ENCODE measurements at regions not wholly inside any gene's neighbourhood (a gene's known extent, or its start where the extent isn't known, plus 50 kb on each side); places are given as distances from the start of the nearest gene placed in this dataset.

GRCh38 chr5:159385536-159385935 is 55.2 kb upstream of the IL12B start:
- H3K4me3 ChIP-seq (ENCODE audit: control insufficient read depth, low read depth, low read length), result no peak overlapping the region
- no peak for TF ChIP-seq CTCF (IDR thresholded peaks at IDR 0.05; ENCODE audit: control insufficient read depth, insufficient read depth, low read depth, low read length, missing control alignments)
- DNase-seq (ENCODE audit: low read depth), result no peak

GRCh38 chr5:159386028-159386711 is 55.9 kb upstream of the IL12B start:
- no peak for TF ChIP-seq CTCF (IDR thresholded peaks at IDR 0.05; ENCODE audit: control insufficient read depth, insufficient read depth, low read depth, low read length, missing control alignments)
- no peak for DNase-seq (ENCODE audit: low read depth)
- no peak overlapping the region for H3K4me3 ChIP-seq (ENCODE audit: control insufficient read depth, low read depth, low read length)

- TF ChIP-seq CTCF (IDR thresholded peaks at IDR 0.05; ENCODE audit: control insufficient read depth, insufficient read depth, low read depth, low read length, missing control alignments), result no peak
- DNase-seq (ENCODE audit: low read depth), result no peak
- no peak overlapping the region for H3K4me3 ChIP-seq (ENCODE audit: control insufficient read depth, low read depth, low read length)
Measured at GRCh38 chr5:159392871-159393270, 62.6 kb upstream of the IL12B start.

GRCh38 chr5:159393854-159394274 is 63.6 kb upstream of the IL12B start:
- H3K4me3 ChIP-seq (ENCODE audit: control insufficient read depth, low read depth, low read length), result no peak overlapping the region
- no peak for DNase-seq (ENCODE audit: low read depth)
- no peak for TF ChIP-seq CTCF (IDR thresholded peaks at IDR 0.05; ENCODE audit: control insufficient read depth, insufficient read depth, low read depth, low read length, missing control alignments)

- H3K4me3 ChIP-seq (ENCODE audit: control insufficient read depth, low read depth, low read length), result no peak overlapping the region
- no peak for TF ChIP-seq CTCF (IDR thresholded peaks at IDR 0.05; ENCODE audit: control insufficient read depth, insufficient read depth, low read depth, low read length, missing control alignments)
- no peak for DNase-seq (ENCODE audit: low read depth)
Measured at GRCh38 chr5:159395202-159395601, 64.9 kb upstream of the IL12B start.

- H3K4me3 ChIP-seq (ENCODE audit: control insufficient read depth, low read depth, low read length), result no peak overlapping the region
- no peak for TF ChIP-seq CTCF (IDR thresholded peaks at IDR 0.05; ENCODE audit: control insufficient read depth, insufficient read depth, low read depth, low read length, missing control alignments)
- DNase-seq (ENCODE audit: low read depth), result no peak
Measured at GRCh38 chr5:159398936-159399335, 68.6 kb upstream of the IL12B start.
